ENCODE measurements at regions not wholly inside any gene's neighbourhood (a gene's known extent, or its start where the extent isn't known, plus 50 kb on each side); places are given as distances from the start of the nearest gene placed in this dataset.

DNA sequence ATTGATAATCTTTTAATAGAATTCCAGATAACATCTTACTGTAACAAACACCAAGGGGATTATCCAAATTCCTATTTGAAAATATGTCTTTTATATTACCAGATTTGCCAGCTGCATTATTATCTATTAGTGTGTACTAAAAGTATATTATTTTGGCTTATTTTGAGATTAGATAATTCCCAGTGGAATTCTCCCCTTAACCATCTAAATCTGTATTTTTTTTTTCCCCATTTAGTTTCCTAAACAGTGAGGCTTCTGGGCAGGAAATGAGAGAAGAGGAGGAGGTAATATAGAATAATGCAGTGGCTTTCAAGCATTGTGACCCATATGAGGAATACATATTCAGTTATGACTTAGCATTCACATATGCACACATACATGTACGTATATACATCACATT lies 53.5 kb upstream of the ABL1 start:
- H3K4me3 ChIP-seq (replicated peaks; ENCODE audit: low read depth, low read length), result no peak overlapping the region
- DNase-seq (ENCODE audit: extremely low read depth, low read depth), result no peak
- TF ChIP-seq CTCF (IDR thresholded peaks at IDR 0.05; ENCODE audit: low read depth, low read length, missing control alignments), result no peak

- DNase-seq (ENCODE audit: extremely low read depth, low read depth), result no peak
- no peak for TF ChIP-seq CTCF (IDR thresholded peaks at IDR 0.05; ENCODE audit: low read depth, low read length, missing control alignments)
- H3K4me3 ChIP-seq (replicated peaks; ENCODE audit: low read depth, low read length), result no peak overlapping the region
Measured at GRCh38 chr9:130782886-130783530, 52.0 kb upstream of the ABL1 start.

- DNase-seq (ENCODE audit: extremely low read depth, low read depth), result no peak
- H3K4me3 ChIP-seq (replicated peaks; ENCODE audit: low read depth, low read length), result no peak overlapping the region
- TF ChIP-seq CTCF (IDR thresholded peaks at IDR 0.05; ENCODE audit: low read depth, low read length, missing control alignments), result no peak
Measured at GRCh38 chr9:130785053-130785452, 50.0 kb upstream of the ABL1 start.

Data from HFF-Myc (cell line).